BE2C (cell line): ENCODE measurements at regions not wholly inside any gene's neighbourhood (a gene's known extent, or its start where the extent isn't known, plus 50 kb on each side); places are given as distances from the start of the nearest gene placed in this dataset.

Experiments used
- DNase-seq: peaks from one replicate; pipeline ENCODE4 v3.0.0-alpha.2; 2020
- H3K27me3 ChIP-seq: fragments of 250-450 bp; sonication (Bioruptor Pico); 2 replicates; pipeline ENCODE4 v1.5.1; 2020; ENCODE audit warnings: mild to moderate bottlenecking
- H3K36me3 ChIP-seq: fragments of 250-450 bp; sonication (Bioruptor Pico); 2 replicates; pipeline ENCODE4 v1.5.1; 2020; ENCODE audit warnings: mild to moderate bottlenecking
- H3K4me1 ChIP-seq: fragments of 250-450 bp; sonication (Bioruptor Pico); 2 replicates; pipeline ENCODE4 v1.5.1; 2020
- H3K4me3 ChIP-seq: 2 replicates; pipeline ENCODE4 v1.5.1; 2011; ENCODE audit warnings: low read depth, low read length
- H3K9me3 ChIP-seq: fragments of 250-450 bp; sonication (Bioruptor Pico); 2 replicates; pipeline ENCODE4 v1.5.1; 2020
- CTCF ChIP-seq: IDR thresholded peaks from 2 replicates; pipeline ENCODE4 v1.5.1; 2012; ENCODE audit warnings: mild to moderate bottlenecking, low read depth, low read length

DNA sequence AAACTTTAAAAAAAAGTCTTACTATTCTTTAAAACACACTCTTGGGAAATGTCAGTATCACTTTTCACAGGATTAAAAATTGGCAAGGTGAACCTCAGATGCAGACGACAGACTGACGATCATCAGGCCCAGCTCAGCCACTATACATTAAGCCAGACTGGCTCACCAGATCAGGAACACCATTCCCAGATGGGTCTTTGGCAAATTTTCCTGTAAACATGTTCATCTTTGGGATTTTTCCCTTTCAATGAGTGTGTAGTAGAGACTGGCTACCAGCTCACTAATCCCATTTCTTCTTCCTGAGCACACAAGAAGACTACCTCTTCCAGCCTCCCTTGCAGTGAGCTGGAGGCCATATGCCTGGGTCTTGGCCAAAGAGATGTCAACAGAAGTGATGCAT lies 142.7 kb upstream of the CHST15 start:
- H3K4me3 ChIP-seq = no peak overlapping the region
- no peaks in the 10 kb centered on the region for H3K36me3 ChIP-seq
- DNase-seq = no peak
- H3K9me3 ChIP-seq = no peaks in the 10 kb centered on the region; the same call in 1 of the 2 replicates
- TF ChIP-seq CTCF = no peak
- peaks cover 14% of the 10 kb centered on the region for H3K4me1 ChIP-seq
- H3K27me3 ChIP-seq = no peaks in the 10 kb centered on the region

DNA sequence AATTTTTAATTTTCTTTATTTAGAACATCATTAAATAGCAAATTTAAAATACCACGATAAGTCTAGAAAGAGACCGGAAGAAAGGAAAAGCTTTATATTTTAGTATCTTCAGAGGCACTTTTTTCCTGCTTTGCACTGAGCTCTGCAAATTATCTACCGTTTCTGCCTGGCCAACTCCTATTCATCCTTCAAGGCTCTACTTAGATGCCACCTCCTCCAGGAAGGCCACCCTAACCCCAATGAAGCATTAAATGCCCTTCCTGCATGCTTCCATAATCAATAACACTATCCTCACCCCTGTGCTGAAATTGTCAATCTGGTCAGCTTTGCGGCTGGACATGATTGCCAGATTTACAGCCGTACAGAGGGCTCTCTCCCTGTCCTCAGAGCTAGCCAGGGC lies 141.8 kb upstream of the CHST15 start:
- peaks cover 14% of the 10 kb centered on the region for H3K4me1 ChIP-seq
- H3K36me3 ChIP-seq = no peaks in the 10 kb centered on the region
- H3K4me3 ChIP-seq = no peak overlapping the region
- TF ChIP-seq CTCF = no peak
- no peak for DNase-seq
- H3K9me3 ChIP-seq = no peaks in the 10 kb centered on the region; the same call in 1 of the 2 replicates
- H3K27me3 ChIP-seq = no peaks in the 10 kb centered on the region

GRCh38 chr10:124233546-124234138 lies 140.2 kb upstream of the CHST15 start:
- Histone ChIP-seq H3K27me3 (no peaks in the 10 kb centered on the region), H3K4me3 (no peak overlapping the region), H3K36me3 (no peaks in the 10 kb centered on the region), H3K4me1 (peaks cover 14% of the 10 kb centered on the region), H3K9me3 (no peaks in the 10 kb centered on the region; the same call in 1 of the 2 replicates)
- no peak for DNase-seq
- no peak for TF ChIP-seq CTCF

DNA sequence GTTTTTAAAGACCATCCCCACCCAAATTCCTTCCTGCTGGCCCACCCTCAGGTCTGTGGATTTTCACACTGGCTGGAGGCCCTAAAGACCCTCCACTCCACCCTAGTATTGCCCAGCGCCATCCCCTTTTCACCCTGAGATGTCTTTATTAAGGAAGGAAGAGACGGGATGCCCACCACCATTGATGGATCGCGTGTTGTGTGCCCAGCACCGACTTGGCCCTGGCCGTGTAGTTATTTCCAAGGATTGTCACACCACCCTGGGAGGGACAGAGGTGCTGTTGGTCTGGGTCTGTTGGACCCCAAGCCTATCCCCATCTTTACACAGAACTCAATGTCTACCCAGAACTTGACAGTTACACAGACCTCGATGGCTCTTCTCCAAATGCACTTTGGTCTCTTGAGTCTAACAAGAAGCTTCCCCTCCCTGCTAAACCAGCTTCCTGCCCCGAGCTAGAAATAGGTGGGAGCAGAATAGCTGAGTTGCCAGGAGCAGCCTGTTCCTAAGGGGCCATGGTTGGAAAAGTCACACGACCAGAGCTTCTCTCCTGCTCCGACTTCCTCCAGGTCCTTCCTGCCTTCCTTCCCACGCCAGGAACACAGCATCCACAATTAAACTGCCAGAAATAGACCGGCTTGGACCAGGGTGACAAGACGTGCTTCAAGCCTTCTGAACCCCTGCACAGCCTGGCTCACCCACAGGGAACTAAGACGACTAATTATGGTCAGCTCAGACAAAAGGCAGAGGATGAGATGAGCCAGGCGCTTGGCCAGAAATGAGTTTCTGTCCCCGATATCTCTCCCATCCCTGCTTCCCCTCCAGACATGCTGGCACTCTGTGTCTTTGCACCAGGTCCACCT lies 139.5 kb upstream of the CHST15 start:
- Histone ChIP-seq H3K36me3 (no peaks in the 10 kb centered on the region), H3K27me3 (no peaks in the 10 kb centered on the region), H3K4me3 (no peak overlapping the region), H3K9me3 (no peaks in the 10 kb centered on the region; the same call in 1 of the 2 replicates), H3K4me1 (peaks cover 14% of the 10 kb centered on the region)
- DNase-seq = peak; percentile 61
- no peak for TF ChIP-seq CTCF

- H3K4me1 ChIP-seq = peaks cover 9% of the 10 kb centered on the region
- TF ChIP-seq CTCF = no peak
- no peak for DNase-seq
- no peak overlapping the region for H3K4me3 ChIP-seq
- H3K27me3 ChIP-seq = no peaks in the 10 kb centered on the region
- H3K36me3 ChIP-seq = no peaks in the 10 kb centered on the region
- no peaks in the 10 kb centered on the region; the same call in none of the 2 replicates for H3K9me3 ChIP-seq
These were observed 138.1 kb upstream of the CHST15 start for GRCh38 chr10:124231168-124232155.
